Activated T-helper 1 cell treated with anti-CD3 and anti-CD28 coated beads, Interleukin-2, amount 50 U/mL, for 16 hours (primary cell): ENCODE measurements at regions not wholly inside any gene's neighbourhood (a gene's known extent, or its start where the extent isn't known, plus 50 kb on each side); places are given as distances from the start of the nearest gene placed in this dataset.
"Not testable (repeated sequence)": the region's sequence is repeated elsewhere in the genome, so short reads cannot be mapped to it uniquely, and the experiment has no call there.

Source experiments
- DNase-seq, 2 donors: peaks; one replicate each; pipeline ENCODE4 v3.0.0-alpha.2; 2020; ENCODE audit warnings: low read depth in 1 of 2, low spot score in 1 of 2

DNA sequence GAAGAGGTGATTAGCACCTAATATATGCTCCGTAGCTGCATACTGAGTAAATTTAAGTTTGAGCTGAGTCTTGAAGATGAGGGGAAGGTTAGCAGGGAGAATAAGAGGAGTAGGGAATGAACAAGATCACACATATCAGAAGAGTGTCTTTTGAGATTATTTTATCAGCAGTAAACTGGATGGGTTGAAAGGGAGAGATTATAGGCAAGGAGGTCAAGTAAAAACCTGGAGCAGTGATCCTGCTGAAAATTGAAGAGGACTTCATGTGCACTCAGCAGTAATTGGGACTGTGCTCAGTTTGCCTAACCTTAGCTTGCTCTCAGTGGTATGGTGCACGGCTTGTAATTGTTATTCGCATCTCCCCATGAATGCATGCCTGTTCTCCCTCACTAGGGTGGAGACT, 79.5 kb upstream of the PICALM start:
- DNase-seq = no peak

DNA sequence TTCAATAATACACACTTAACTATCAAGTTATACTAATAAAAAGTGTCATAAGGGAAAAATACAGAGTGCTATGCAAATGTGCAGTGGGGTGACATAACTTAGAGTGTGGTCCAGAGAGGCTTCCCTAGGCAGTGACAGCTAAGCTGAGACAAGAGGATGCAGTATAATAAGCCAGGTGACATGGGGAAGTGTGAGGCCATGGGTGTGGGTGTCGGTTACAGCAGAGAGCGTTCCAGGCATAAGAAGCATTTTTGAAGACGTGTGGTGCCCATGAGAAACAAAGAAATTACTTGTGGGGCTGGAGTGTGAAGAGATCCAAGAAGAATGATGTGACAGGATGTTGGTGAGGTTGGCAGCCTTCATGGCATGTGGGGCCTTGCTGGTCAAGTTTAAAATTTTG, 78.1 kb upstream of the PICALM start:
- DNase-seq = no peak

DNA sequence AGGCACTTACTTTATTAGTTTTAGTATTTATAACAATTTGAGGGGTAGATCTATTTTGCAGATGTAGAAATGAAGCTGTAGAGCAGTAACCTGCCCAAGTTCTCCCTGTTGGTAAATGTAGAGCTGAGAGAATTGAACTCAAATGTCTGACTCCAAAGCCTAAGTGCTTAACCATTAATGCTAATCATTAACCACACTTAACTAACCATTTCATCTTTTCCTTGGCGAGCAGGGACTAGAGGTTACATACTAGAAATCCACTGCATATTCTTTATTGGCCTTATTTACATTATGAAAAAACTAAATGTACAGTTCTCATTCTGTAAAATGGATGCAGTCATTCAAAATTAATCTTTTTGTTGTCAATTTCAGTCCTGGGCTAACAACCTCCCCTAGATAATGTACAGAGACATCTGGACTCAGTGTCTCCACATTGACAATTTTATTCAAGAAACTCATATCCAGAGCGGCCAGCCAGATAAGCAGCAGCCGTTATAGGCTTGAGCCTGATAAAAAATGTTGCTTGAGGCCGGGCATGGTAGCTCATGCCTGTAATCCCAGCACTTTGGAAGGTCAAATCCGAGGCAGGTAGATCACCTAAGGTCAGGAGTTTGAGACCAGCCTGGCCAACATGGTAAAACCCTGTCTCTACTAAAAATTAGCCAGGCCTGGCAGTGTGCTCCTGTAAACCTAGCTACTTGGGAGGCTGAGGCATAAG, 76.7 kb upstream of the PICALM start:
- no peak for DNase-seq

DNA sequence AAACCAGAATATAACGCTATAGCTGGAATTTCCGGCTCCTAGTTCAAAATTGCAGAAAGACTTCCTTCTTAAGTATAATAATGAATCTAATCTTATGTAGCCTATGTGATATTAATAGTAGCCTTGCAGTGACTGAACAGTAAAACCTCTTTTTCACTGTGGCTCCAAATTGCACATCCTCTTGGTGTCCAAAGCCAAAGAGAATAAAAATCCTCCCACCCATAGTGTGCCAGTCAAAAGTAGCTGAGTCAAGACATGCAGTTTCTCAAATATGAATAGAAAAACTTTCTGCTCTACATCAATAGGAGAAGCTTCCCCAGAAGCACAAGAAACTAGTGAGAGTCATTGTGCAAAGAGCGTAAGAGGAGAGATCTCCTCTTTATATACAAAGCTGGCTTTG, 76.0 kb upstream of the PICALM start:
- DNase-seq = no peak

DNA sequence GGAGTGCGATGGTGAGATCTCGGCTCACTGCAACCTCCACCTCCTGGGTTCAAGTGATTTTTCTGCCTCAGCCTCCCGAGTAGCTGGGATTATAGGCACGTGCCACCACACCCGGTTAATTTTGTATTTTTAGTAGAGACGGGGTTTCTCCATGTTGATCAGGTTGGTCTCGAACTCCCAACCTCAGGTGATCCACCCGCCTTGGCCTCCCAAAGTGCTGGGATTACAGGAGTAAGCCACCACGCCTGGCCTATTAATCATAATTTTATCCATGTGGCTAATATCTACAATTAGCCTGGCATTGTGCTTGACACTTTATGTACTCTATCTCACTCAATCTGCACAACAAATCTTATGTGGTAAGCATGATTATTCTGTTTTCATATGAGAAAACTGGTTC, 75.2 kb upstream of the PICALM start:
- DNase-seq = not testable (repeated sequence)

DNA sequence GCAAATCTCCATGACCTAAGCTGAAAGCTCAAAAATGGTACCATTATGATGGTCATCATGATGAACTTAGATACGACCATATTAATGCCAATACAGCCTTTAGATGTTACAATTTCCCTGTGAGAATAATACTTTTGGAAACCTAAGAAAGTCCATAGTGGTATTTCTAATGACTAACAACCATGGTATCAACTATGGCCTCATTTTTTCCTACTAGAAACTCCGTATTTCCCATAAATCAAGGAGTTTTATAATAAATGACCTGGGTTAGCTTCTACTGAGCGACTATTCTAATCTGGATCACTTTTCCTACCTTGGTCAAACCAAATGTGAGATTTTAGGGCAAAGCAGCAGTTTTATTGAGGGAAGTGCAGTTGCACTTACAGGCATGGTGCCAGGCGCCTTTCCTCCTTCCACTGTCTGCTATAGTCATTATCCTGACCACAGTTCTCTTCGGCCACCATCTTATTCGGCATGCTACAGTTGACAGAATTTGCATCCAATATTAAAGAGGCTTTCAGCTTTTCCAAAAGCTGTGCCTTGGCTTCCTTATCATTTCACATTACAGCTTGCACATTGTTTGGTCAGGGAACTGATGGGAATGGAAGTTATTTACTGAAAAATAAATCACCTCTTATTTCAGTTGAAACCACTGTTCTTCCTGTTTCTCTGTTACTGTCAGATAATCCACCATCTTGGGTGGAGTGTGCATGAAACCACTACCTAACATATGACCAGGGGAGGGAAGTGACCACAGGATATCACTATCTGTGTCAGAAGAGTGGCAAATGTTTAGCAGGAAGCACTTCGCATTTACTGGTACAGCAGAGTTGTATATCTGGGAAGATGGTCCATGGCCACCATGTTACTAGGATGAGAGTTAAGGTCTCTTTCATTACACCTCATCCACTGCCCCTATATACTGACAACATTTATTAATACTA, 74.5 kb upstream of the PICALM start:
- DNase-seq = no peak

DNA sequence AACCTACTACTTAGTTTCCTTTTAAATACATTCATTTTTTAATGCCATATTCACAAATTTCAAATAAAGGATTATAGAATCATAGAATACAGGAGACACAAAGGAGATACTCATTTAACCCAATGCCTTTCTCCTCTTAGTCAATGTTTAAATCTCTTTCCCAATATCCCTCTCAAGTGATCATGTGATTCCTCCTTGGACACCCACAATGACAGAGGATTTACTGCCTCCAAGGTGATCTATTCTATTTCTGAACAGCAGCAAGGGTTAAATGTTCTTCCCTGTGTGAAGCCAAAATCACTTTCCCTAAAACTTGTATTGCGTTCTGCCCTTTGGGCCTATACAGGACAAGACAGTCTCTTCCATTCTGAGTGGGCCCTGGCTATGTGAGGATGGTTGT, 73.3 kb upstream of the PICALM start:
- DNase-seq = no peak

DNA sequence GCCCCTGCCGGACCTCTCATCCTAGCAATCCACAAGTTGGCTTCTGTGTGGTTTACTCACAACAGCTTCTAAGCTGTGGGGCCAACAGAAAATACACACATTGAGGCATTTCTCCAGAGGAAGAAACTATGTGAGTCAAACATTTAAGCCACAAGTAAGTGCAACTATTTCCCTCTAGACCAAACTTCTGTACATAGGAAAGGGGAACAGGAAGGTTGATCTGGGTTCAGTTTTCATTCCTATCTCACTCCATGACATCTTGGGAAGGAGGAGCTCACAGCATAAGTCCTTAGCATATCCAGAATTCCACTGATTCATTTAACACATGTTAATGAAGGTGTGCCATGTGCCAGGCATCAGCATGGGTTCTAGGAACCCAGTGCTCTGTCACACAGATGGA, 72.8 kb upstream of the PICALM start:
- DNase-seq = no peak

DNA sequence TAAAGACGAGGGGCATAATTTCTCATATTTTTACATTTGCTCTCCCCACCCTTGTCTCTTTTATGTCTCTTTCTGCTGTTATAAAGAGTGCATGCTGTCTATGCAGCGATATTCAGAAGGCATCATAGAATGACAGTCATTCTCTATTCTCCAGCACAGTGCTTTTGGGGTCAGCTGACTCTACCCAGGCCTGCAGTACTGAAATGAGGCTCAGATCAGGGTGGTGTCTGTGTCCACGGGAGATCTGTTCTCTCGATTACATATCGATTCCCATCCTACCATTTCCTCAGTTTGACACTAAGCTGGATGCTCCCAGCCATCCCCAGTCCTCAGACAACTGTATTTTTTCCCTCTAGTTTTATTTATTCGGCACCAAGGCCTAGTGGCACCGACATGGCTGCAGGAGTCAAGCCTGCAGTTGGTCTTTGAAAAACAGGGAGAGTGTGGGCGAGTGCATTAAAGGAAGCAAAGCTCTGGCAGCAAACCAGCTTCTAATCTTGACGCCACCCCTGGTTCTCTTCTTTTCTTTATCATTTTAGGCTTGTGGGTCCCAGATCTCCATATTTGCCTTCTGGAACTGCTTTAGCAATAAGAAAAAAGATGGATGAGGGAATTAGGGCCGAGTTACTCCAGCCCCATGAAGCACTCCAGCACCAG, 71.6 kb upstream of the PICALM start:
- DNase-seq = no peak

DNA sequence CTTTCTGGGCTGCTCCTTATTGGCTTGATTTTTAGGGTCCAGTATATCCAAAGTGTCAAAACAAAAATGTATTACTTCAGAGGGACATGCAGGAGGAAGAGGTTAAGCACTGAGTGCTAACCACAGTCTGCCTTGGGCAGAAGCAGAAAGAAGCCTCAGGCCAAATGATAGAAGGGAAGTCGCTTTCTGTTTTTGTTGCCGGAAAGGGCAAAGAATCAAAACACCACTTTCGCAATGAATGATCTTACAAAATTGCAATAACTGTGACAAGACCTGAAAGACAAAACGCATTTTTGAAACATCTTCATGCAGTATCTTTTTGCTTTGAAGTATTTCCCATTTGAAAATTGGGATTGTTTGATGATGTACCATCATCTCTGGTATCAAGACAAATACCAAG, 70.1 kb upstream of the PICALM start:
- DNase-seq = no peak

DNA sequence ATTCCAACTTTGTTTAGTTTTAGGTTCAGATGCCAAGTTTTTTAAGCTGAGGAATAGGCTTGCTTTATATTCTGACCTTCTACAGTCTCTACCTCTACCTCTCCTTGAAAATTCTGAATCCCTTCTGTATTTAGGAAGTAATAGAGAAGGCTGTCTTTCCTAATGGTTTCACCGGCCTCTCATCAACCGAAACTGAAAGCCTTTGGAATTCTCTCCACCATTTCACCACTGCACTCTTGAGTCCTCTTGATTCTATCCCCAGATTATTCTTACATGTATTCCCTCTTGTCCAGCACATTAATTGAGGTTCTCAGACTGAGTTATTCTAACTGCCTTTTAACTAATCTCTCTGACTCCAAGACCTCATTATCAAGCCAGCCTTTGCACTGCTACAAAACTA, 67.7 kb upstream of the PICALM start:
- no peak for DNase-seq

DNA sequence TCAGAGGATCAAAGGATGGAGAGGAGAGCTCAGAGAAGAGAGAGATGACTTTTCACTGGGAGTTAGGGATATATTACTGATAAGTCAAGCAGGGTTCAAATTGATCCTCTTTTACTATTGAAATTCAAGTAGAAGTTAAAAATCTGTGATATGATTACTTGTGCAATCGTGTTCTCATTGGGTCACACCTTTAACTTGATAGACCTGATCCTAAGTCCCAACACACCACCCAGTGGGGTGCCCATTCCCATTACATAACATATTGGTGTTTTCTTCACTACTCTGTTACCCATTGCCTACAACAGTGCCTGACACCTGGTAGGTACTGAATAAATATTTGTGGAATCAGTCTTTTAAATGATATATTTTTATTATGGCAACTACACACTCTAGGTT, 66.4 kb upstream of the PICALM start:
- DNase-seq = no peak

DNA sequence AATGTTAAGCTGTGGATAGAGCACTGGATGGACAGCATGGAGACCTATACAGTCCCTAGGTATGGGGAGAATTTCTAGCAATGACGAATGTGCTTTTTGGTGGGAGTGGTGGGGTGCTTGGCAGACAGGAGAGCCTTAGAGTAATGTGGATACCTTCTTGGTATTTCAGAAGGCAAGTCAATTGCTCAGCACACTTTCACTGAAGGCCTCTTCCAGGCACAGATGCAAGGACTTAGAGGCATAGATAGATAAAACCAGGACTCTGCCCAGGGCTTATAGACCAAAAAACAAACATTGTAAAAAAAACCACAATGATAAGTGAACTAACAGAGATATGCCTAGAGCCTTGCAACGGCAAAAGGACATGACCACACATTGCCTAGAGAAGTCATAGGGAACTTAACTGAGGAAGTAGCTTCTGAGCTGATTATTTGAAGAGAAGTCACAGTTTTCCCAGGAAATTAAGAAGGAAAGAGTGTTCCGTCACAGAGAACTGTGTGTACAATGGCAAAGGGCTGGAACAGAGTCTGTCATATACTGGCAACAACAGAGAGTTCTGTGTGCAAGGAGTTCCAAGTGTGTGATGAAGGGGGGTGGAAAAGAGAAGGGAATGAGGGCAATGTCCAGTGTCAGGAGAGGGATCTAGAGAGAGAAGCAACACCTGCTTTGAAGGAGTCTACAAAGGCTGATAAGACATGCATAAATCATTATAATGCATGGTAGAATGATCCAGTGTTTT, 65.9 kb upstream of the PICALM start:
- no peak for DNase-seq

DNA sequence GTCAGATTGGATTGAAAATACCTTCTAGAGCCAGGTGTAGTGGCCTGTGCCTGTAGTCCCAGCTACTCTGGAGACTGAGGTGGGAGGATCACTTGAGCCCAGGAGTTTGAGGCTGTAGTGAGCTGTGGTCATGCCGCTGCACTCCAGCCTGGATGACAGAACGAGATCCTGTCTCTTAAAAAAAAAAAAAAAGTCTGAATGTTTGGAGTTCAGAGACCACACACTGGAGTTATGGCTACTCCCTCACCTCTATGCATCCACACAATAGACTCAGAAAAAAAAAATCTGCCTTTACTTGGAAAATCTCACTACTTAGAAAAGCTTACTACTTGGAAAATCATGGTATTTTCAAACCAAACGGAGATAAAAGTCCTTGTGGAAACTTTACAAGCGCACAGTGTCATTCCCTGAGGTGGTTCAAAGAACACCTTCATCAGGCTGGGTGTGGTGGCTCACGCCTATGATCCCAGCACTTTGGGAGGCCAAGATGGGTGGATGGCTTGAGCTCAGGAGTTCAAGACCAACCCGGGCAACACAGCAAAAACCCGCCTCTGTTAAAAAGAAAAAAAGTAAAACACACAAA, 63.9 kb upstream of the PICALM start:
- no peak for DNase-seq

DNA sequence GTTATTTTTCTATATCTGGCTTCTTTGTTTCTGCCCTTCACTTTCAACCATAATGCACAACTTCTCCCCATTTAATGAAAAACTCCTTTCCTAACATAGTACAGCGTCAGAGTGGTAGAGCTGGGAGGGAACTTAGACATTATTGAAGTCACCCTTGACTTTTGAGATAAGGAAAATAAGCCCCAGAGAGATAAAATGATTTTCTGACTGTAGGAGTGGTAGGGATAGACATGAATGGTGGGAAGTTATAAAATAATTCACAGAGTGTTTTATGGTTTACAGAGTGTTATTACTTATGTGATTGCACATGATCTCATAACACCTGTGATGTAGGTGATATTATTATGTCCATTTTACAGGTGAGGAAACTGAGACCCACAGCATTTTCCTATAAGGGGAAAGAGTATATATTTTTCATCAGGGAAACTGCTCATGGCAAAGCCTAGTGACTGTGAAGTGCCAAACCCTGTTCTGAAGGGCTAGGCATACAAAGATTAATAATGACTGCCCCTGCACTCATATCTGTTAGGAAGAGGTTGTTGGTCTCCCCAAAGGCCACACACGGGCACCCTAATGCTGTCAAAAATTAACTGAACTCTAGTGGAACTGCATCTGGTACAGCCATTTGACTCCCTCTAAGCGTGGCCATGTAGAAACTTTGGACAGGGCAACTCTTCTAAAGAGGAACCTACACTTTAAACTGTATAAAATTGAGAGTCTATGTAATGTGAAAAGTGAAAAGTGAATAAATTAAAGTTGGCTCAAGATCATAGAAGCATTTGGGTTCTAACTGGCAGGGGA, 61.1 kb upstream of the PICALM start:
- DNase-seq = no peak

DNA sequence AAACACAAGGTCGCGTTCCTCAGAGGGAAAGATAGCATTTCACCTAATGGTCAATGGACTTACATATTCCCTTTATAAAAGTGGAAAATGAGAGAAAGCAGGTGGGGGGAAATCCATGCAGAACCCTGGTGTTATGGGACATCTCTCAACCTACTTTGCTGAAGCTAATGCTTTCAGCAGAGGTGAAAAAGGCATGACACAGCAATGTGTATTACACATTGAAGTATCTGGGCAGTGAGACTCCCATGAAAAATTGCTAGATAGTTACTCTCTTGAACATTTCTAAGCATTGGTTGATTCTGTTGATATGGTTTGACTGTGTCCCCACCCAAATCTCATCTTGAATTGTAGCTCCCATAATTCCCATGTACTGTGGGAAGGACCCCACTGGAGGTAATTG, 60.0 kb upstream of the PICALM start:
- no peak for DNase-seq

DNA sequence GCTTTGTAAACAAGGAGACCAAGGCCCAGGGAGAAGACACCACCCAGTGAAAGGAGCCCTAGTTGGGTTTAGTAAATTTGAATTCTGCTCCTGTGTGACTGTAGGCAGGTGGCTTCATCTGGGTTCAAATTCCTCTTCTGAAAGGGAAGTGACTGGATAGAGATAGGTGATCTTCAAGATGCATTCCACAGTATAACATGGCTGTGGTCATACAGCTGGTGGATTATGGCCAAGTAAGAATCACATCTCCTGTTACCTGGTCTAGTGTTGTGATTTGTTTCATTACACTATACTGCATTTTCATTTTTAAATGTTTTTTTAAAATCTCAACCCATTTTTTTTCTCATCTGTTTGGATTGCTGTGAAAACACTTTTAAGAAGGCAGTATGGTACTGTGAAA, 58.0 kb upstream of the PICALM start:
- no peak for DNase-seq

DNA sequence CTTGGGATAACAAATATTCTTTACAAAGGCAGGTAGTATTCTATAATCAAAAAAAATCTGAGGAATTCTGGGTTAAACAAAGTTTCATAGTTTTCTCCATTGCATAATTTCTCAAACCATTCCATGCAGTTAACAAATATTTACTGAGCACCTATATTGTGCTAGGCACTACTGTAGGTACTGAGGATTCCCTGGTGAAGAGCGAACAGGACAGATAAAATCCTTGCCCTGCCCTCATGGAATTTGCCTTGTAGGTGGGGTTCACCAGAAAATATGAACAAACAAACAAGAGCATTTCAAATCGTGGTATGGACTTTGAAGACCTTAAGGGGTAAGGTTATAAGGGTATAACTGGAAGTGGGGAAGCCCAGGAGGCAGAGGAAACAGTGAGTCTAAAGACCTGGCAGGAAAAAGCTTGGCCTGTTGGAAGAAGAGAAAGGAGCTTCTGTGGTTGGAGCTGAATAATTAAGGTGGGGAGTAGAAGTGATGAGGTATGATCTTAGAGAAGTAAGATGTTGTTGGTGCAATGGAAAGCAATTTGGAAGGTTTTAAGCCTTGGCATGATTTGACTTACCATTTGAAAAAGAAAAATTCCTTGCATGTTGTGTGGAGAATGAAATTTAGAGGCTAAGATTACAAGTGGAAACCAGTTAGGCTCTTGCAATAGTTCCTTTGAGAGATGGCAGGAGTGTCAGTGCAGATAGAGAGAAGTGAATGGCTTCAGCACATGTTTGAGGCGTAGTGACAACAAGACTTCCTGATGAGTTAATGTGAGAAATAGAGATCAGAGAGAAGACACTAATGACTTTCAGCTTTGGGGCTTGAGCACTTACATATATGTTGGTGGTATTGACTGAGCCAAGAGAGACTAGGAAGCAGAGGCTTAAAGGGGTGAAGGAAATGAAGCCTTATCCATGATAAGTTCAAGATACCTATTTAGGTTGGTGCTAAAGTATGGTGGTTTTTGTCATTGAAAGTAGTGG, 55.7 kb upstream of the PICALM start:
- DNase-seq = no peak

DNA sequence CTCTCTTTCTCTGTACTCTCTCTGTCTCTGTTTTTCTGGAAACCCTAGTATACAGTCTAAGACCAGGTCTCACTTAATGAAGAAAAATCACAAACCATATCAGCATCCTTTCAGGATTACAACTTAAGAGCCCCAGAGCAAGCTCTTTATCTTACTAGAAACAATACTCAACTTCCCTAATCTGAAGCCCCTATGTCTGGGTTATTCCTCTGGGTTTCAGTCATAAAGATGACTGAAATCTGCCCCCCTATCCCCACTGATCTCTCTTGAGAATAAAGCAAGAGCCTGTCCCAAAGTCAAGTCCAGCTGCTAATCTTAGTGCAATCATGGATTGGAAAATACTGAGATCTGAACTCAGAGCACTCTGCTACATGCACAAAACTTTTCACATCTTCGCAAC, 53.9 kb upstream of the PICALM start:
- no peak for DNase-seq
